Neural cell (in vitro differentiated cells): ENCODE measurements at regions not wholly inside any gene's neighbourhood (a gene's known extent, or its start where the extent isn't known, plus 50 kb on each side); places are given as distances from the start of the nearest gene placed in this dataset.

Source experiments
- CTCF ChIP-seq: fragments of 450-650 bp; IDR thresholded peaks from 2 replicates; pipeline ENCODE4 v1.5.1; 2014; ENCODE audit warnings: antibody characterized with exemption, mild to moderate bottlenecking, moderate library complexity; ENCODE audit not compliant: poor library complexity, severe bottlenecking
- EP300 ChIP-seq: fragments of 450-650 bp; conservative IDR thresholded peaks from 2 replicates; pipeline ENCODE4 v1.6.1; 2014; ENCODE audit warnings: antibody characterized with exemption, mild to moderate bottlenecking, moderate library complexity; ENCODE audit not compliant: poor library complexity, severe bottlenecking
- EZH2 ChIP-seq: fragments of 200-600, 300-800 bp; shearing (Covaris generic), sonication (generic); IDR thresholded peaks from 2 replicates; pipeline ENCODE4 v1.6.1; 2014; ENCODE audit warnings: antibody characterized with exemption, low read length, borderline replicate concordance, mild to moderate bottlenecking; ENCODE audit not compliant: insufficient read depth, poor library complexity, severe bottlenecking
- RAD21 ChIP-seq: fragments of 450-650 bp; conservative IDR thresholded peaks from 2 replicates; pipeline ENCODE4 v1.6.1; 2014; ENCODE audit warnings: antibody characterized with exemption, mild to moderate bottlenecking, moderate library complexity
- TAF1 ChIP-seq: IDR thresholded peaks from 2 replicates; pipeline ENCODE4 v1.6.1; 2012; ENCODE audit warnings: low read depth
- TF ChIP-seq, protein P1 (sequence below): IDR thresholded peaks from 2 replicates; pipeline ENCODE4 v1.6.1; 2012; ENCODE audit warnings: borderline replicate concordance

- peak; percentile 85 for TF ChIP-seq CTCF
- TF ChIP-seq EZH2 = no peak
- TF ChIP-seq RAD21 = peak; percentile 82
- TF ChIP-seq EP300 = no peak
- no peak for TF ChIP-seq TAF1
- TF ChIP-seq, protein P1, sequence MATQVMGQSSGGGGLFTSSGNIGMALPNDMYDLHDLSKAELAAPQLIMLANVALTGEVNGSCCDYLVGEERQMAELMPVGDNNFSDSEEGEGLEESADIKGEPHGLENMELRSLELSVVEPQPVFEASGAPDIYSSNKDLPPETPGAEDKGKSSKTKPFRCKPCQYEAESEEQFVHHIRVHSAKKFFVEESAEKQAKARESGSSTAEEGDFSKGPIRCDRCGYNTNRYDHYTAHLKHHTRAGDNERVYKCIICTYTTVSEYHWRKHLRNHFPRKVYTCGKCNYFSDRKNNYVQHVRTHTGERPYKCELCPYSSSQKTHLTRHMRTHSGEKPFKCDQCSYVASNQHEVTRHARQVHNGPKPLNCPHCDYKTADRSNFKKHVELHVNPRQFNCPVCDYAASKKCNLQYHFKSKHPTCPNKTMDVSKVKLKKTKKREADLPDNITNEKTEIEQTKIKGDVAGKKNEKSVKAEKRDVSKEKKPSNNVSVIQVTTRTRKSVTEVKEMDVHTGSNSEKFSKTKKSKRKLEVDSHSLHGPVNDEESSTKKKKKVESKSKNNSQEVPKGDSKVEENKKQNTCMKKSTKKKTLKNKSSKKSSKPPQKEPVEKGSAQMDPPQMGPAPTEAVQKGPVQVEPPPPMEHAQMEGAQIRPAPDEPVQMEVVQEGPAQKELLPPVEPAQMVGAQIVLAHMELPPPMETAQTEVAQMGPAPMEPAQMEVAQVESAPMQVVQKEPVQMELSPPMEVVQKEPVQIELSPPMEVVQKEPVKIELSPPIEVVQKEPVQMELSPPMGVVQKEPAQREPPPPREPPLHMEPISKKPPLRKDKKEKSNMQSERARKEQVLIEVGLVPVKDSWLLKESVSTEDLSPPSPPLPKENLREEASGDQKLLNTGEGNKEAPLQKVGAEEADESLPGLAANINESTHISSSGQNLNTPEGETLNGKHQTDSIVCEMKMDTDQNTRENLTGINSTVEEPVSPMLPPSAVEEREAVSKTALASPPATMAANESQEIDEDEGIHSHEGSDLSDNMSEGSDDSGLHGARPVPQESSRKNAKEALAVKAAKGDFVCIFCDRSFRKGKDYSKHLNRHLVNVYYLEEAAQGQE = no peak
Observed at GRCh38 chr10:30534465-30535144, 94.9 kb downstream of the LYZL2 start.
